SH-SY5Y (cell line): ENCODE measurements at regions not wholly inside any gene's neighbourhood (a gene's known extent, or its start where the extent isn't known, plus 50 kb on each side); places are given as distances from the start of the nearest gene placed in this dataset.

Source experiments
- GATA2 ChIP-seq: IDR thresholded peaks from 2 replicates; pipeline ENCODE4 v1.6.1; 2011; ENCODE audit warnings: mild to moderate bottlenecking, low read depth, low read length
- GATA3 ChIP-seq: IDR thresholded peaks from 2 replicates; pipeline ENCODE4 v1.6.1; 2011; ENCODE audit warnings: low read depth, mild to moderate bottlenecking, low read length, moderate library complexity

DNA sequence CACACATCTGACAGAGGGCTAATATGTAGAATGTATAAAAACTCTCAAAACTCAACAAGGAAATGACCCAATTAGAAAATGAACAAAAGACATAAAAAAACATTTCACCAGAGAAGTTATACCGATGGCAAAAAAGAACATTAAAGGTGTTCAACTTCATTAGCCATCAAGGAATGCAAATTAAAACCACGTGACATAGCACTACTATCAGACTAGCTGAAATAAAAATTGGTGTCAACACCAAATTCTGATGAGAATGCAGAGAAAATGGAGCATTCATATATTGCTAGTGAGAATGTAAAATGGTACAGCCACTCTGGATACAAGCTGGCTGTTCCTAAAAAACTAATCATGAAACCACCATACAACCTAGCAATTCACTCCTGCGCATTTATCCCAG is 128.0 kb downstream of the INSIG2 start:
- TF ChIP-seq GATA2 (no peak), GATA3 (no peak)
